ENCODE measurements at regions not wholly inside any gene's neighbourhood (a gene's known extent, or its start where the extent isn't known, plus 50 kb on each side); places are given as distances from the start of the nearest gene placed in this dataset.

- H3K4me1 ChIP-seq (ENCODE audit: control insufficient read depth, insufficient read depth, low read depth, low read length), result no peaks in the 10 kb centered on the region
- no peaks in the 10 kb centered on the region for H3K79me1 ChIP-seq (replicated peaks; ENCODE audit: low read length, poor library complexity, severe bottlenecking)
- H3K4me2 ChIP-seq (ENCODE audit: low read length, poor library complexity, severe bottlenecking), result no peak overlapping the region
- H3K9me3 ChIP-seq (ENCODE audit: control insufficient read depth, low read length), result no peaks in the 10 kb centered on the region
- peak overlapping the region; percentile 24 for H4K8ac ChIP-seq (ENCODE audit: low read length)
- no peak overlapping the region for H2BK120ac ChIP-seq (ENCODE audit: low read depth, low read length)
- no peaks in the 10 kb centered on the region for H3K27me3 ChIP-seq (ENCODE audit: control insufficient read depth in 1 of 2, insufficient read depth in 1 of 2, low read length in 2 of 2)
- H2BK12ac ChIP-seq (ENCODE audit: low read length in 2 of 2), result no peak overlapping the region
- H3K18ac ChIP-seq (ENCODE audit: low read depth in 1 of 2, low read length in 2 of 2), result no peak overlapping the region
- 99% methylated on average over 3 of the region's 3 CpGs for WGBS
- no peak overlapping the region for H3K14ac ChIP-seq (ENCODE audit: low read length in 2 of 2)
- no peak overlapping the region for H2AK5ac ChIP-seq (ENCODE audit: low read length, severe bottlenecking)
- H2BK5ac ChIP-seq (ENCODE audit: low read depth, low read length, poor library complexity, severe bottlenecking), result no peak overlapping the region
- H4K91ac ChIP-seq (ENCODE audit: low read length), result peak overlapping the region; percentile 11
- peak overlapping the region; percentile 33 for H2BK15ac ChIP-seq (ENCODE audit: low read depth, poor library complexity, severe bottlenecking)
- no peak overlapping the region for H3K4me3 ChIP-seq (ENCODE audit: insufficient read depth in 1 of 2, low read depth in 1 of 2, low read length in 2 of 2)
- no peak overlapping the region for H3K9ac ChIP-seq (ENCODE audit: low read length)
- no peak overlapping the region for H3K27ac ChIP-seq (ENCODE audit: low read length, poor library complexity, severe bottlenecking)
- H3K23ac ChIP-seq (ENCODE audit: low read length in 2 of 2), result no peak overlapping the region
- no peaks in the 10 kb centered on the region for H3K36me3 ChIP-seq (ENCODE audit: control insufficient read depth in 1 of 2, insufficient read depth in 2 of 2, low read depth in 1 of 2, low read length in 2 of 2)
- no peak overlapping the region for H2AFZ ChIP-seq (ENCODE audit: low read depth, low read length)
- no peak for DNase-seq
- no peak overlapping the region for H3K4ac ChIP-seq (ENCODE audit: low read depth in 1 of 2, low read length in 2 of 2)
These were observed 343.4 kb upstream of the USP24 start for GRCh38 chr1:55558515-55558914.

- no peak overlapping the region for H2BK15ac ChIP-seq (ENCODE audit: low read depth, poor library complexity, severe bottlenecking)
- no peak overlapping the region for H3K9ac ChIP-seq (ENCODE audit: low read length)
- H3K27me3 ChIP-seq (ENCODE audit: control insufficient read depth in 1 of 2, insufficient read depth in 1 of 2, low read length in 2 of 2), result no peaks in the 10 kb centered on the region
- H3K36me3 ChIP-seq (ENCODE audit: control insufficient read depth in 1 of 2, insufficient read depth in 2 of 2, low read depth in 1 of 2, low read length in 2 of 2), result no peaks in the 10 kb centered on the region
- no peak overlapping the region for H2BK5ac ChIP-seq (ENCODE audit: low read depth, low read length, poor library complexity, severe bottlenecking)
- WGBS, result 56% methylated on average over 7 of the region's 10 CpGs
- no peaks in the 10 kb centered on the region for H3K79me1 ChIP-seq (replicated peaks; ENCODE audit: low read length, poor library complexity, severe bottlenecking)
- H4K8ac ChIP-seq (ENCODE audit: low read length), result no peak overlapping the region
- no peaks in the 10 kb centered on the region for H3K9me3 ChIP-seq (ENCODE audit: control insufficient read depth, low read length)
- H2BK12ac ChIP-seq (ENCODE audit: low read length in 2 of 2), result no peak overlapping the region
- H3K14ac ChIP-seq (ENCODE audit: low read length in 2 of 2), result no peak overlapping the region
- no peak for DNase-seq
- H2AK5ac ChIP-seq (ENCODE audit: low read length, severe bottlenecking), result no peak overlapping the region
- H3K4me3 ChIP-seq (ENCODE audit: insufficient read depth in 1 of 2, low read depth in 1 of 2, low read length in 2 of 2), result no peak overlapping the region
- no peak overlapping the region for H4K91ac ChIP-seq (ENCODE audit: low read length)
- no peak overlapping the region for H3K4ac ChIP-seq (ENCODE audit: low read depth in 1 of 2, low read length in 2 of 2)
- no peak overlapping the region for H2BK120ac ChIP-seq (ENCODE audit: low read depth, low read length)
- no peak overlapping the region for H3K23ac ChIP-seq (ENCODE audit: low read length in 2 of 2)
- no peak overlapping the region for H2AFZ ChIP-seq (ENCODE audit: low read depth, low read length)
- H3K18ac ChIP-seq (ENCODE audit: low read depth in 1 of 2, low read length in 2 of 2), result no peak overlapping the region
- no peak overlapping the region for H3K27ac ChIP-seq (ENCODE audit: low read length, poor library complexity, severe bottlenecking)
- H3K4me1 ChIP-seq (ENCODE audit: control insufficient read depth, insufficient read depth, low read depth, low read length), result no peaks in the 10 kb centered on the region
- H3K4me2 ChIP-seq (ENCODE audit: low read length, poor library complexity, severe bottlenecking), result no peak overlapping the region
These were observed 341.0 kb upstream of the USP24 start for GRCh38 chr1:55555956-55556725.

- no peak overlapping the region for H2BK5ac ChIP-seq (ENCODE audit: low read depth, low read length, poor library complexity, severe bottlenecking)
- 94% methylated on average over 3 of the region's 3 CpGs for WGBS
- H2BK12ac ChIP-seq (ENCODE audit: low read length in 2 of 2), result no peak overlapping the region
These were observed 339.4 kb upstream of the USP24 start for GRCh38 chr1:55554611-55555010.

GRCh38 chr1:55552636-55553035, 337.5 kb upstream of the USP24 start:
- H3K79me1 ChIP-seq (replicated peaks; ENCODE audit: low read length, poor library complexity, severe bottlenecking), result no peaks in the 10 kb centered on the region
- no peak overlapping the region for H2AFZ ChIP-seq (ENCODE audit: low read depth, low read length)
- no peak overlapping the region for H2BK120ac ChIP-seq (ENCODE audit: low read depth, low read length)
- no peaks in the 10 kb centered on the region for H3K36me3 ChIP-seq (ENCODE audit: control insufficient read depth in 1 of 2, insufficient read depth in 2 of 2, low read depth in 1 of 2, low read length in 2 of 2)
- no peak overlapping the region for H3K14ac ChIP-seq (ENCODE audit: low read length in 2 of 2)
- H3K18ac ChIP-seq (ENCODE audit: low read depth in 1 of 2, low read length in 2 of 2), result no peak overlapping the region
- H2BK5ac ChIP-seq (ENCODE audit: low read depth, low read length, poor library complexity, severe bottlenecking), result no peak overlapping the region
- no peak overlapping the region for H2BK15ac ChIP-seq (ENCODE audit: low read depth, poor library complexity, severe bottlenecking)
- H4K91ac ChIP-seq (ENCODE audit: low read length), result no peak overlapping the region
- H3K27ac ChIP-seq (ENCODE audit: low read length, poor library complexity, severe bottlenecking), result no peak overlapping the region
- H2AK5ac ChIP-seq (ENCODE audit: low read length, severe bottlenecking), result no peak overlapping the region
- no peak overlapping the region for H3K9ac ChIP-seq (ENCODE audit: low read length)
- H3K4me2 ChIP-seq (ENCODE audit: low read length, poor library complexity, severe bottlenecking), result no peak overlapping the region
- H3K4me3 ChIP-seq (ENCODE audit: insufficient read depth in 1 of 2, low read depth in 1 of 2, low read length in 2 of 2), result no peak overlapping the region
- H3K4me1 ChIP-seq (ENCODE audit: control insufficient read depth, insufficient read depth, low read depth, low read length), result no peaks in the 10 kb centered on the region
- no peak overlapping the region for H2BK12ac ChIP-seq (ENCODE audit: low read length in 2 of 2)
- H4K8ac ChIP-seq (ENCODE audit: low read length), result no peak overlapping the region
- H3K23ac ChIP-seq (ENCODE audit: low read length in 2 of 2), result no peak overlapping the region
- H3K27me3 ChIP-seq (ENCODE audit: control insufficient read depth in 1 of 2, insufficient read depth in 1 of 2, low read length in 2 of 2), result no peaks in the 10 kb centered on the region
- H3K9me3 ChIP-seq (ENCODE audit: control insufficient read depth, low read length), result no peaks in the 10 kb centered on the region
- 83% methylated on average over 3 of the region's 3 CpGs for WGBS
- no peak overlapping the region for H3K4ac ChIP-seq (ENCODE audit: low read depth in 1 of 2, low read length in 2 of 2)
- no peak for DNase-seq

More at GRCh38 chr1:55554611-55555010, 339.4 kb upstream of the USP24 start:
- Histone ChIP-seq H3K27me3 (ENCODE audit: control insufficient read depth in 1 of 2, insufficient read depth in 1 of 2, low read length in 2 of 2) (no peaks in the 10 kb centered on the region), H3K23ac (ENCODE audit: low read length in 2 of 2) (no peak overlapping the region), H3K4me1 (ENCODE audit: control insufficient read depth, insufficient read depth, low read depth, low read length) (no peaks in the 10 kb centered on the region), H3K14ac (ENCODE audit: low read length in 2 of 2) (no peak overlapping the region), H2AFZ (ENCODE audit: low read depth, low read length) (no peak overlapping the region), H3K4ac (ENCODE audit: low read depth in 1 of 2, low read length in 2 of 2) (no peak overlapping the region), H3K79me1 (replicated peaks; ENCODE audit: low read length, poor library complexity, severe bottlenecking) (no peaks in the 10 kb centered on the region), H3K27ac (ENCODE audit: low read length, poor library complexity, severe bottlenecking) (no peak overlapping the region), H2AK5ac (ENCODE audit: low read length, severe bottlenecking) (no peak overlapping the region), H2BK120ac (ENCODE audit: low read depth, low read length) (no peak overlapping the region), H3K9ac (ENCODE audit: low read length) (no peak overlapping the region), H3K9me3 (ENCODE audit: control insufficient read depth, low read length) (no peaks in the 10 kb centered on the region), H2BK15ac (ENCODE audit: low read depth, poor library complexity, severe bottlenecking) (no peak overlapping the region), H4K8ac (ENCODE audit: low read length) (no peak overlapping the region), H3K4me2 (ENCODE audit: low read length, poor library complexity, severe bottlenecking) (no peak overlapping the region), H3K18ac (ENCODE audit: low read depth in 1 of 2, low read length in 2 of 2) (no peak overlapping the region), H4K91ac (ENCODE audit: low read length) (no peak overlapping the region), H3K36me3 (ENCODE audit: control insufficient read depth in 1 of 2, insufficient read depth in 2 of 2, low read depth in 1 of 2, low read length in 2 of 2) (no peaks in the 10 kb centered on the region), H3K4me3 (ENCODE audit: insufficient read depth in 1 of 2, low read depth in 1 of 2, low read length in 2 of 2) (no peak overlapping the region)
- DNase-seq, result no peak
